Ovary (tissue), 3 donors: ENCODE measurements at regions not wholly inside any gene's neighbourhood (a gene's known extent, or its start where the extent isn't known, plus 50 kb on each side); places are given as distances from the start of the nearest gene placed in this dataset.

Source experiments
- EP300 ChIP-seq: sonication (generic); formaldehyde crosslinking; IDR thresholded peaks from one replicate; pipeline ENCODE4 v1.6.1; 2017; ENCODE audit warnings: antibody characterized with exemption
- POLR2A ChIP-seq: fragments of 450-650 bp; IDR thresholded peaks from one replicate; pipeline ENCODE4 v1.6.1; 2017; ENCODE audit warnings: antibody characterized with exemption, mild to moderate bottlenecking, moderate library complexity
- TF ChIP-seq, protein P1 (sequence below), 3 donors: fragments of 450-650 bp in 2 of 3; fragments of 200-600 bp in 1 of 3; IDR thresholded peaks; one replicate each; pipeline versions ENCODE4 v1.5.1 to v1.8.0; 2016 to 2022; ENCODE audit warnings: antibody characterized with exemption in 3 of 3, mild to moderate bottlenecking in 1 of 3
- donor health status: DM: no; HTN: no; CAD: no.

DNA sequence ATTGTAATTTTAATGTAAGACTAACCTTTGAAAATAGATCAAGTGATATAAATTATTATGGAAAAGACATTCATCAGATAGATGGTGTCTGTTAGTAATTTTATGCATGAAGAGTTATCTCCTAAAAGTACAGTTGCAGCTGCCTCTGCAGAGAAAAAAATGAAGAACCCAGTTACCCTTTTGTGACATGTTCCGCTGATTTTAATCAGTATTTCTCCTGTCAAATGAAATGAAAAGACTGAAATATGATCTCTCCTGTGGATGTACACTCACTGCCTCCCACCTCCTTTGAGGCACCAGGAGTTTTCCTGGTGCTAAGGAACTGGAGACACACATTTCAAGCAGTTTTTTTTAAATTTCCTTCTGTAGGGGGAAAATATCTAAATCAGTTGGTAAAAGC, 277.4 kb downstream of the KIF4B start:
- TF ChIP-seq, protein P1, sequence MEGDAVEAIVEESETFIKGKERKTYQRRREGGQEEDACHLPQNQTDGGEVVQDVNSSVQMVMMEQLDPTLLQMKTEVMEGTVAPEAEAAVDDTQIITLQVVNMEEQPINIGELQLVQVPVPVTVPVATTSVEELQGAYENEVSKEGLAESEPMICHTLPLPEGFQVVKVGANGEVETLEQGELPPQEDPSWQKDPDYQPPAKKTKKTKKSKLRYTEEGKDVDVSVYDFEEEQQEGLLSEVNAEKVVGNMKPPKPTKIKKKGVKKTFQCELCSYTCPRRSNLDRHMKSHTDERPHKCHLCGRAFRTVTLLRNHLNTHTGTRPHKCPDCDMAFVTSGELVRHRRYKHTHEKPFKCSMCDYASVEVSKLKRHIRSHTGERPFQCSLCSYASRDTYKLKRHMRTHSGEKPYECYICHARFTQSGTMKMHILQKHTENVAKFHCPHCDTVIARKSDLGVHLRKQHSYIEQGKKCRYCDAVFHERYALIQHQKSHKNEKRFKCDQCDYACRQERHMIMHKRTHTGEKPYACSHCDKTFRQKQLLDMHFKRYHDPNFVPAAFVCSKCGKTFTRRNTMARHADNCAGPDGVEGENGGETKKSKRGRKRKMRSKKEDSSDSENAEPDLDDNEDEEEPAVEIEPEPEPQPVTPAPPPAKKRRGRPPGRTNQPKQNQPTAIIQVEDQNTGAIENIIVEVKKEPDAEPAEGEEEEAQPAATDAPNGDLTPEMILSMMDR (IDR thresholded peaks at IDR 0.05), result no peak
- TF ChIP-seq POLR2A (no peak), EP300 (no peak)
